GM19468 (cell line): ENCODE measurements at regions not wholly inside any gene's neighbourhood (a gene's known extent, or its start where the extent isn't known, plus 50 kb on each side); places are given as distances from the start of the nearest gene placed in this dataset.

Experiments
- ATAC-seq: cut with Tn5 transposase; IDR thresholded peaks from one replicate; pipeline ENCODE4 v1.9.1; 2021; ENCODE audit warnings: mild to moderate bottlenecking, moderate library complexity, moderate number of reproducible peaks; ENCODE audit not compliant: unreplicated experiment; ENCODE audit errors: extremely low read depth

DNA sequence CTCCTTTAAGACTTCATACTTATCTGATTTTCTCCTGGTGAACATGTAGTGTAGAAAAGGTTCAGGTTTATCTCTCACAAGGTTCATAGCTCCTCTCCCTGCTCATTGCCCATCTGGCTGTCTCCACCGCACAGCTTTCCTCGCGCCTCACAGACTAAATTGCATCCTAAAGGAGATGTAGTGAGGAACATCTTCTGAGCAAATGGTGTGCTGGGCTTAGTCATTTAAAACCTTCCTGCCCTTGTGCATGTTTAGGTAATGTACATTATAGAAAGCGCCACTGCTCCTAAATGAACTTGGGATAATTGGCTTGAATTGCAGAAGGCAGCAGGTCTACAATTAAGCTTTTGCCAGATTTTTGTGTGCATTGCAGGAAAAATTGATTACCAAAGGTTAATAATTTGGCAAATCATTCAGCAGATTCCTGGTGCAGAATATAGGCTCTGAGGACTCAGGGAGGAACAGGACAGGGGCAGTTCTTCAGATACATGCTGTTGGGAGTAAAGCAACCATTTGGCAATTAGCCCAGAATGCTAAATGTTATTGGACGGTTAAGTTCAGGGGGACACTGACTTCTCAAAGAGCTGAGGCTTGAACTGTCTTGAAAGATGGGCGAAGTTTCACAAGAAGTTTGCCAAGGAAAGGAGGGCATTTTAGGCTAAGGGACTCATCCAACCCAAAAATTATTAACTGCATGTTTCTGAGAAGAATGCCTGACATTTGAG, 108.4 kb upstream of the CLDN10 start:
- no peak for ATAC-seq

DNA sequence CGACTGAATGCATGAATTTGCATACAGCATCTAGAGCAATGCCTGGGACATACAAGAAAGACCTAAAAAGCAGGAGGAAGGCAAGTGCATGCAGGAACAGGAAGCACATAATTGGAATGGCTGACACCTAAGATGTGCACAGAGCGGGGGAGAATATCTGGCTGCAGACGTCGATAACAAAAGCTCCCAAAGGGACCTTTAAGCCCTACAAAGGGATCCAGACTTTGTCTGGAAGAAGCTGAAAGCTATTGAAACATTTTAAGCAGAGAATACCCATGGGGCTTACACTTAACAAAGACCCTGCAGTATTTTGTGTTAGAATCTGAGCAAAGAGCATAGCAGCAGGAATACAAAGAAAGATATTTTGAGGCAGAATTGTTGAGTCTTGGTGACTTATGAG, 107.4 kb upstream of the CLDN10 start:
- ATAC-seq = no peak

DNA sequence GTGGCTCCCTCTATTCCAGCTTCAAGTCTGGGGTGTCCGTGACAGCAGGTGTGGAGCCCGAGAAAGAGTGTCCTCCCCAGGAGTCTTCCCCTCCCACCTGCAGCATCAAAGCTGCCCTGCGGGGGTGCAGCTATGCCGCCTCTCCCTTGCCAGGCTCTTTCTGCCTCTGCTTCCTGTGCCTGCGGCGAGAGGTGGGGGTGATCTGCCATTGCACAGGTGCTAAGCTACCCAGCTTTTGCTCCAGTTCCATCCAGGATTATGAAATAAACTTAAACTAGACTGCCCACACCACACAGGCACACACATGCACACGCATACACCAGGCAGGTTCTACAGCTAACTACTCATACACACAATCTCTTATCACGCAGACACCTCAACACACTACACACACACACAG, 104.7 kb upstream of the CLDN10 start:
- no peak for ATAC-seq

DNA sequence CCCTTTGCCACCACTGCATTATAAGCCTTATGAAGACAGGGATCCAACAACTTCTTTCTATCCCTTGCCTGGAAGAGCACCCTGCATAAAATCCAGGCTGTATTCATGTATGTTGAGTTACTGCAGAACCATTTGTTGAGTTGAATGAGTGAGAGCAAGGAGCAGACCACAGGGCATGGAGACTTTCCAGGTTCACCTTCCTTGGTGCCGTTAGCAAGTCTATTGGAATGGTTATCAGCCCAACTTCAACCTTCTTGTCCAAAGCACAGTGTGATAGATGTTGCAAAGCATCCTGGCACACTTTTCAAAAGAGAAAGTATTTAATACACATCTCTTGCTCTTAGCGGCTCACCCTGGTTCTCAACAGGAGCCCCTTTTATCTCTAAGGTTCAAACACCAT, 100.9 kb upstream of the CLDN10 start:
- ATAC-seq = no peak

DNA sequence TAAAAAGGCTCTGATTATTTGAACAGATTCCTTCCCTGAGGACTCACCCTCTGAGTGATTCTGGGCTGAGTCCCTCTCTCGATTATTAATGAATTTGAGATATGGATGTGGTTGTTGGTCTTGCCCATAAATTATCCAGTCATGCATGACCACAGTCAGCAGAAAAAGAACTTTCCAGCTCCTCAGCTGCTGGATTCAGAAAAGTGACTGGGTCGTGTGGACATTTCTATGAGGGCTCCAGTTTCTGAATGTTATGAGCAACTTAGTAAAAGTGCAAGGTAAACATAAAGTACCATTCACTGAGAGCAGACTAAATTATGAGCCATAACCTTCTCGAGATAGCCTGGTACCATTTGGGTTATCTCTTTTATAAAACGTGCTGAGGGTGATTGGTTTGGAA, 100.1 kb upstream of the CLDN10 start:
- no peak for ATAC-seq

DNA sequence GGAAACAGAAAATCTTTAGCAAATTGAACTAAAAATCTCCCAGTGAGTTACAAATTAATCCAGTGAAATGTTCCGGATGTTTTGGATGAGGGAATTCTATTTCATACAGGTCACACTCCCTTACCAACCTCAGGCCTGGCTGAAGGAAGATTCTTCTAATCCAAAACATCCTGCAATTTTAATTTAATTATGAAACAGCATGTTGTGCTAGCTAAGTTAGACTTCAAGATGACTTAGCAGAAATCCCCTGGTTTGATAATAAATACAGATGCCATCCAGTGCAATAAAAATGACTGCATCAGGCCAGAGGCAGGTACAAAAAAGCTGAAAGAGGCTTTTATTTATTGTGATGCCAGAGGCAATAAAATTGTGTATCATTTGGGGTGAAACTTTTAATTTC, 96.7 kb upstream of the CLDN10 start:
- ATAC-seq = no peak

DNA sequence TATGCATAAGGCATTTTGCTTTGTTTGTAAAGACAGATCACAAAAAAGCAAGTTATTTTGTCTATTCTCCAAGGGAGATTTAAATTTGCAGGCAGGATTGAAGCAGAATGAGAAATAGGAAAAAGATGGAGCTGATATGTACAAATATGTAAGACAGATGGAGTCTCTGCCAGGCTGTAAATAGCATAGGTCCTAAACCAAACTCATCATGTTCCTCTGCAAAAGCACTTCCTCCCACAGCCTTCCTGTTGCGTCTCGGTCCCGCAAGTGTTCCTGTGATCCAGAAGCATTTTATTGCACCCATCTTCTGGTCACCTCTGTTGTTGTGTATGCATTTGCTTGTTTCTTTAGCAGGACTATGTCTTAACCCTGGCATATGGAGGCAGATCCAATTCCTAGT, 95.7 kb upstream of the CLDN10 start:
- no peak for ATAC-seq

DNA sequence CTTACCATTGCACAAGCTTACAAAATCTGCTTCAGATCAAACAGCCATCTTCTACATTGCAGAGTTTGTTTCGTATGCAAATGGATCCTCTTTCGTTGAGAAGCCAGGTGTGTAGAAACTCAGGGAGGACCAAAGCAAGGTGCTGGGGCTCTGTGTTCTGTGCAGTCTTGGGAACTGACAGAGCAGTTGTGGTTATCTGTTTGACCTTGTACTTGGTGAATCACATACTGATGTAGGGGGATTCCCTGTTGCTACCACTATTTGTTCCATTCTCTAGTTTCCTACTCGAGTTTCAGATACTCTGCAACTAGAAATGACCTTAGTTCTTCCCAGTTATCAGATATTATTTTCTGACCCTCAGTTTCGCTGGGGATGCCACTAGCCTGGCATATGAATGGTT, 95.2 kb upstream of the CLDN10 start:
- peak; percentile 97 for ATAC-seq

DNA sequence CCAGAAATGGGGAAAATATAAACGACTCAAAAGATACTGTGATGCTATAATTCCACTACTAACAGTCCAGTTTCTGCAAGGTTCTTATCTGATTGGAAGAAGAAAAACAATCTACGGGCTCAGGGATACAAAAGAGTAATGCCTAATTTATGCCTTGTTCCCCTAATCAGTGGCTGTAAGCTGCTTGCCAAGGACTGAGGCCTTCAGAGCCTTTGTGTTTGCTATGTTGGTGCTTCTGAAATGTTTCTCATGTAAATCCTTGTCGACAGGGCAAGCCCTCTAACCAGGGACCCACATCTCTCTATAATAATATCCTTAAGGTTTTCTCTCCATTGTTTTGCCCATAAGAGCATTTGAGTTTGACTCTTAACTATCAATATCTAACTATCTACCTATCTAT, 89.7 kb upstream of the CLDN10 start:
- ATAC-seq = no peak

DNA sequence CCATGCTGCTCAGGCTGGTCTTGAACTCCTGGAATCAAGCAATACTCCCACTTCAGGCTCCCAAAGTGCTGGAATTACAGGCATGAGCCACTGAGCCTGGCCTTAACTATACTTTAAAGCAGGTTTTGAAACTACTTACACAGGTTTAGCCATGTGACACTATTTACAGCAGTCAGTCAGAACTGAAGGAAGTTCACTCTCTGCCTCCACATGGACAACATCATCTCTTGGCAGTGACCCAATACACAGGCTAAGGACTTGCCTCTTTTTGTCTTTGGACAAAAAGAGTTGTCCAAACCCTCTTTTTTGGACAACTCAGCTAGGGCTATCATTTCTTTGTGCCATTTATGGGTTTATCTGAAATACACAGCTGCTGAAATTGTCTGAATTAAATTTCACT, 89.0 kb upstream of the CLDN10 start:
- no peak for ATAC-seq

DNA sequence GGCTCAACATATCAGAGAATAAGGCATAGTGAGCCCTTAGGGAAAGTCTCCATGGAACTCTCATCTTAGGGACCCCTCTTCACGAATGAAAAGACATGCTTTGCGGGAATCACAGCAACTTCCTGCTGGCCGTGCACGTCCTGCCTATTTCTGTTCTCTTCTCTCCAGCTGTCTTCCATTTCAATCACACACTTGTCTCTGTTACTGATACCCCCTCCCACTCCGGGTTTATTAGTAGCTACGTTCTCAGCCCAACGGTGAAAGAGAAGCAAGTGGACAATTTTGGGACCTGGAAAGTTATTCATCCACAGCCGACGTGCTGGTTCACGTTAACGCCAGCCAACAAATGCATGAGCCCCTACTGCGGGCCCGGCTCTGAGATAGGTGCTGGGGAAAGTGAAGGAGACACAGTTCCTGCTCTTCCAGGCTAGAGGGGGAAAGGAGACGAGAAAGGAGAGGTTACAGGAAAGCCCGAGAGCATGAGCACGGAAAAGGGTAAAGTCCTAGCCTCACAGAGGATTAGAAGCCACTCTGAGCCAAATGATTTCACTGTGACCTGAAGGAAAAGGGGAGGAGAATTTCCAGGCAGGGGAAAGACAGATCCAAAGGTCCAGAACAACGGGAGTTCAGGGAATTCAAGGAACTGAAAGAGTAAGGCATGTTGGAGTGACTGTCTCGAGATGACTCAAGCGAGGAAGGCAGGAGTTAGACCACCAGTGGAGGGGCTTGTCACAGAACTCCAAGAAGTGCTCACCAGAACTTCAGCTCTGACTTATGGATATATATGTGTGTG, 81.8 kb upstream of the CLDN10 start:
- ATAC-seq = no peak

DNA sequence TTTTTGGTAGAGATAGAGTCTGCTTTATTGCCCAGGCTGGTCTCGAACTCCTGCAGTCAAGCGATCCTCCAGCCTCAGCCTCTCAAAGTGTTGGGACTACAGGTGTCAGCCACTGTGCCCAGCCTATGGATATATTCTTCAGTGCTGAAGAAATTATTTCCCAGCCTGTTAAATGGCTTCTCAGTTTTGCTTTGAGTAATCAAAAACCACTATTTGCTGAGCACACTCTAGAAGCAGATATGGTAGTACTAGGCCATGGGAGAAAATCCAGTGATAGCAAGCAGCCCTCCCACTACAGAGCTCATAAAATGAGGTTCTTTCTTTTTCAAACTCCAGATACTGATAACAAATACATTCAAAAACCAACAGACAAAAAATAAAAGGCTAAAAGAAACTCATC, 80.6 kb upstream of the CLDN10 start:
- ATAC-seq = no peak

DNA sequence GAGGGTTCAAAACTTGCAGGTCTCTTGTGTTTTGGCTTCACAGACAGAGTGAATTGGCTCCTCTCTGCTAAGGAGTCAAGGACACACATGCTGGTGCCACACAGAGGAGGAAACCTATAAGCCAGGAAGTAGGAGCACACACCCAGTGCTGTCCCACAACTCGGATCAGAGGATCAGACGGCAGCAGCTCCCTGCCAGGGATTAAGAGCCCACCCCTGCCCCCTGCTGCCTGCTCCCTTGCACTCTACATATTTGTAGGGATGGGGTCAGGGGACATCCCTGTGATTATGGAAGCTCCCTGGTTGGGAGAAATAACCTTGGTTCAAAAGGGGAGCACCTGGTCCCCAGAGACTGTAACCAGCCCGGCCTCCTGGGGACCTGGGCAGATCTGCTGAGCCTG, 77.5 kb upstream of the CLDN10 start:
- ATAC-seq = no peak

DNA sequence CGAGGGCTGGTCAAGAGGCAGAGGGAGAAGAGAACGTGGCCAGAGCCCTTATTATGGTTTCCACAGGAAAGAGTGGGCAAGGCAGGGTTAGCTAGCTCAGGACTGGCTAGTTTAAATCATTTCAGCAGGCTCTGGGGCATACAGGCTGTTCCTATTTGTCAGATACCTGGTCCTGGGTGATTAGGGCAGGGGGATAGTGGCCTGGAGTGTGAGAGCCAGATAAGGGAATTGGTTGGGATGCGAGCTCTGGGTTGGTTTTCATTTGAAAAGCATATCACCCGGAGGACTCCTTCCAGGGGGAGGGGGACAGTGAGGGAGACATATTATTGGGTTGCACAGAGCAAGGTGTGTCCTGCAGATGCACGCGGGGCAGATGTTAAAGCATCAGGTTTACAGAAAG, 75.3 kb upstream of the CLDN10 start:
- ATAC-seq = no peak

DNA sequence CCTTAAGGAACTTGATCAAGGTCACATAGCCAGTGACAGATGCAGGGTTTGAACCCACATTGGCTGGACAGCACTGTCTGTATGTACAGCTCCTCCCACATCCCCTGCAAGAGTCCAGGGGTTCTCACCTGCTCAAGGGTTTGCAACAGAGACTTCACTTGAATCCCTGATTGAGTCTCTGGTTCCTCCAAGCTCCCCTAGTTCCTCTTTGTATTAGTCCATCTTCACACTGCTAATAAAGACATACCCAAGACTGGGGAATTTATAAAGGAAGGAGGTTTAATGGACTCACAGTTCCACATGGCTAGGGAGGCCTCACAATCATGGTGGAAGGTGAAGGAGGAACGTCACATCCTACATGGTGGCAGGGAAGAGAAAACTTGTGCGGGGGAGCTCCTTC, 72.8 kb upstream of the CLDN10 start:
- ATAC-seq = no peak

DNA sequence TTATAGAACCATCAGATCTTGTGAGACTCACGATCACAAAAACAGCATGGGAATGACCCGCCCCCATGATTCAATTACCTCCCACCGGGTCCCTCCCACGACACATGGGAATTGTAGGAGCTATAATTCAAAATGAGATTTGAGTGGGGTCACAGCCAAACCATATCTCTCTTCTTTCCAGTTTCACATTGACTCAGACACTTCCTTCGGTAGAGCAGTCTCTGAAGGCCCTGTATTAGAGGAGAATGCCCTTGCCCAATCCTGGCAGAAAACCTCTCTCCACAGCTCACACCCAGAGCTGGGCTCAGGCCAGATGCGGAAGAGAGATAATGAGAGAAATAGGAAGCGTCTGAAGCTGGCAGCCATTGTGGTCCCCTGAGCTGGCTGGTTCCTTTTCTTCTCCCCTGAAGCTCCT, 72.4 kb upstream of the CLDN10 start:
- ATAC-seq = peak; percentile 26

DNA sequence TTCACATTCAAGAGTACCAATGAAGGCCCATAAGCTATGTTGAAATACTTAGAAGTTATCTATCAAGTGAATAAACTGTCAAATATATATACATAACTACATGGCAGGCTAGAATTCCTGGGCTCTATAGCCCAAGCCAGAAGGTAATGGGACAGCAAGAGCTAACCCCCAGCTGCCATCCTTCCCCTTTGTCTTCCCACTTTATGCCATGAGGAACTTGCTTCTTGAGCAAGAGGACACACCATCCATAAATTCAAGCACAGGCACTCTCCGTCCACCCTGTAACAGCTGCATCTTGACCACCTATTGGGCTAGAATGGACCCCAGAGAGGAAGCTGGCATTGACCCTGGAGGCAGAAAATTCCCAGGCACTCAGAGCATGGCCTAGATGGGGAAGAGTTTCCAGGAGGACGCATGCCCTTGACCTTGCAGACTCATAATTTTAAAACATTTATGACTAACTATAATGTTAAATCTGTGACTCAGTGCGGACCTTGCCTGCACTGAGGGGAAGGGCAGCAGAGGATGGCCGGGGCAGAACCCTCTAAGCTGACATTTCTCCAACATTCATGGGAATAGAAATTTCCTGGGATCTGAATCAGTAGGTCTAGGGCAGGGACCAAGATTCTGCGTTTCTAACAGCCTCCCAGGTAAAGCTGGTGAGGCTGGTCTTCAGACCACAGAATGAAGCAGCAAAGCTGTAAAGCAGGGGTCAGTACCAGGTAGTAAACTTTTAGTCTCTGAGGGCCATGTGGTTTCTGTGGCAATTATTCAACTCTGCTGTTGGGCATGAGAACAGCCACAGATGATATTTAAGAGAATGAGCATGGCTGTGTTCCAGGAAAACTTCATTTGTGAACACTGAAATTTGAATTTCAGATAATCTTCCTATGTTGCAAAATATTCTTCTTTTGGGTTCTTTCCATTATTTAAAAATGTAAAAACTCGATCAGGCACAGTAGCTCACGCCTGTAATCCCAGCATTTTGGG, 71.4 kb upstream of the CLDN10 start:
- ATAC-seq = no peak

DNA sequence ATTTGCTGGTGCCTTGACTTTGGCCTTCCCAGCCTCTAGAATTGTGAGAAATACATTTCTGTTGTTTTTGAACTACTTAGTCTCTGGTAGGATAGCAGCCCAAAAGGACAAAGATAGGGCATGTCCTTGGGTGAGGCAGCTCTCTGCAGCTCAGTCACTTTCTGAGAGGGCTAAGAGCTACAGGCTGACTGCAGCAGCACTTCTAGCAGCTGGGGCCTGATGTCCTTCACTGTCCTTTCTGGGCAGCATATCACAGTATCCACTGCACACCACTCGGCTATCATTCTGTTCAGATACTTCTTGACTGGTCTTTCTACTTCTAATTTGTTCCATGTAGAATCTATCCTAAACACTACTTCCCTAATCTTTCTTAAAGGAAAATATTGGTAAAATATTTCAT, 68.5 kb upstream of the CLDN10 start:
- no peak for ATAC-seq

DNA sequence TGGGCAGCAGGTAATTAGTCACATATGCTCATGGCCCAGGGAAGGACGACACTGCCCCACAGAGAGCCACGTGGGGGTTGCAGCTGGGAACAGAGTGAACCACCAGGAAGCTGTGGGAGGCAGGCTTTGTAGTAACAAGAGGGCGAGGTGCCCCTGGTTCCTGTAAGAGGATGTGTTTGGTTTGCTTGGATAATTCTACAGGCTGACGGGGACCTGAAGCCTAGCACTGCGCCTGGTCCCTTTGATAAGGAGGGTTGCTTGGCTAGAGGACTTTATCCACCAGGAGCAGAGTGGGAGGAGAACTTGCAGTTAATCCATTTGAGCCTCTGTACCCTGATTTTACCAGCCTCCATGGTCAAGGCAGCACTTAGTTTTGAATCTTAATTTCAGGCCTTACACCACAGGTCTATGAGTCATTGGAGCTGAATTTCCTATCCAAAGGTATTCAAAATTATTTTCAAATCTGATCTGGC, 67.4 kb upstream of the CLDN10 start:
- no peak for ATAC-seq

DNA sequence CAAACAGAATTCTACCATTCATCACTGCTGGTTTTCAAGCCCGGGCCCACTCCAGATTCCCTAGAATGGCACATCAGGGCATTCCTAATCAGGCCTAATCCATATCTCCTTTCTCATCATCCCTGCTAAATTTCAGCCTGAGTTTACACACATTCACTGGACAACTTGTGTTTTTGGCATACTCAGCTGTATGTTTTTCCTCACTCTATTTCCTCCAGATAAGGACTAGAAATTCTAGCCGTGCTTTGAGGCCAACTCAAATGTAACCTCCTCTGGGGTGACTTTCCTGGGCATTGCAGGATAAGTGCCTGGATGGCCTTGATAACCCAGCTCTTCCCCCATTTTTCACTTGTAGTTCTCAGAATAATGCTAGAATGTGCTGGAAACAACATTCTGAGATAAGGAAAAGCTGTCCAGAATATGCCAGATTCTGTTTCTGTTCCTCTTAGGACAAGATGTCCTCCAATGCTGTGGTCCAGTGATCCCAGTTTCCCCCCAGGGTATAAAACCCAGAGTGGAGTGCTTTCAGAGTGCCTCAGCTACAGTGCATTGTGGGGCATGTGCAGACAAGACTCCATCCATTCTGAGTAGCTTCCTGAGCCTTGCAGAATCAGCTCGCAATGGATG, 66.9 kb upstream of the CLDN10 start:
- ATAC-seq = no peak
